Mesenchymal stem cell (in vitro differentiated cells and primary cell): ENCODE measurements at regions not wholly inside any gene's neighbourhood (a gene's known extent, or its start where the extent isn't known, plus 50 kb on each side); places are given as distances from the start of the nearest gene placed in this dataset.

Experiments used
- DNase-seq: peaks from one replicate; pipeline ENCODE4 v3.0.0-alpha.2; 2013
- H2AFZ ChIP-seq: one replicate; pipeline ENCODE4 v1.6.1; 2013; ENCODE audit warnings: low read depth, mild to moderate bottlenecking, control low read depth, inconsistent platforms, low read length, moderate library complexity
- H2AK5ac ChIP-seq: 2 replicates; pipeline ENCODE4 v1.6.1; 2013; ENCODE audit warnings: low read length, moderate library complexity, mild to moderate bottlenecking, inconsistent platforms; ENCODE audit not compliant: severe bottlenecking
- H2BK120ac ChIP-seq: one replicate; pipeline ENCODE4 v1.6.1; 2013; ENCODE audit warnings: low read depth, mild to moderate bottlenecking, inconsistent platforms, low read length, moderate library complexity
- H2BK12ac ChIP-seq, 2 experiments: one replicate each; pipeline ENCODE4 v1.6.1; 2013; ENCODE audit warnings: inconsistent platforms in 2 of 2, low read length in 2 of 2, mild to moderate bottlenecking in 2 of 2, moderate library complexity in 2 of 2, control low read depth in 1 of 2
- H2BK15ac ChIP-seq: one replicate; pipeline ENCODE4 v1.6.1; 2013; ENCODE audit warnings: mild to moderate bottlenecking, low read depth, inconsistent platforms; ENCODE audit not compliant: poor library complexity, severe bottlenecking
- H2BK5ac ChIP-seq: 2 replicates; pipeline ENCODE4 v1.6.1; 2013; ENCODE audit warnings: low read depth, mild to moderate bottlenecking, low read length, control low read depth, inconsistent platforms; ENCODE audit not compliant: poor library complexity, severe bottlenecking
- H3K14ac ChIP-seq, 2 experiments: one replicate each; pipeline ENCODE4 v1.6.1; 2013; ENCODE audit warnings: inconsistent platforms in 2 of 2, low read length in 2 of 2, control low read depth in 1 of 2, mild to moderate bottlenecking in 1 of 2, moderate library complexity in 1 of 2
- H3K18ac ChIP-seq, 2 experiments: one replicate each; pipeline ENCODE4 v1.6.1; 2013; ENCODE audit warnings: inconsistent platforms in 2 of 2, low read length in 2 of 2, control low read depth in 1 of 2, low read depth in 1 of 2, mild to moderate bottlenecking in 1 of 2
- H3K23ac ChIP-seq, 2 experiments: one replicate each; pipeline ENCODE4 v1.6.1; 2013; ENCODE audit warnings: inconsistent platforms in 2 of 2, low read length in 2 of 2, mild to moderate bottlenecking in 2 of 2, moderate library complexity in 2 of 2, control low read depth in 1 of 2
- H3K27ac ChIP-seq: 2 replicates; pipeline ENCODE4 v1.5.1; 2013; ENCODE audit warnings: mild to moderate bottlenecking, moderate library complexity, low read length, control low read depth, inconsistent platforms; ENCODE audit not compliant: poor library complexity, severe bottlenecking
- H3K27me3 ChIP-seq, 2 experiments: 2 replicates each; pipeline versions ENCODE4 v1.6.1 to v1.7.0; 2013; ENCODE audit warnings: low read length in 2 of 2, mild to moderate bottlenecking in 2 of 2, moderate library complexity in 2 of 2, control low read depth in 1 of 2, inconsistent platforms in 1 of 2; ENCODE audit not compliant: control insufficient read depth in 1 of 2, insufficient read depth in 1 of 2
- H3K36me3 ChIP-seq, 2 experiments: 2 replicates each; pipeline versions ENCODE4 v1.6.1 to v1.7.0; 2013; ENCODE audit warnings: low read length in 2 of 2, control low read depth in 1 of 2, inconsistent platforms in 1 of 2, low read depth in 1 of 2, mild to moderate bottlenecking in 1 of 2; ENCODE audit not compliant: insufficient read depth in 2 of 2, control insufficient read depth in 1 of 2
- H3K4ac ChIP-seq, 2 experiments: one replicate each; pipeline ENCODE4 v1.6.1; 2013; ENCODE audit warnings: inconsistent platforms in 2 of 2, low read length in 2 of 2, mild to moderate bottlenecking in 2 of 2, moderate library complexity in 2 of 2, control low read depth in 1 of 2, low read depth in 1 of 2
- H3K4me1 ChIP-seq: 2 replicates; pipeline ENCODE4 v1.6.1; 2013; ENCODE audit warnings: low read depth, low read length, control low read depth; ENCODE audit not compliant: control insufficient read depth, insufficient read depth
- H3K4me2 ChIP-seq: 2 replicates; pipeline ENCODE4 v1.6.1; 2013; ENCODE audit warnings: low read length, mild to moderate bottlenecking, inconsistent platforms; ENCODE audit not compliant: poor library complexity, severe bottlenecking
- H3K4me3 ChIP-seq, 2 experiments: 2 replicates each; pipeline versions ENCODE4 v1.5.1 to v1.7.0; 2013; ENCODE audit warnings: low read length in 2 of 2, mild to moderate bottlenecking in 2 of 2, control low read depth in 1 of 2, low read depth in 1 of 2; ENCODE audit not compliant: insufficient read depth in 1 of 2
- H3K79me1 ChIP-seq: replicated peaks from 2 replicates; pipeline ENCODE4 v1.6.1; 2013; ENCODE audit warnings: mild to moderate bottlenecking, control low read depth, low read length, inconsistent platforms; ENCODE audit not compliant: poor library complexity, severe bottlenecking
- H3K9ac ChIP-seq: 2 replicates; pipeline ENCODE4 v1.7.0; 2013; ENCODE audit warnings: mild to moderate bottlenecking, low read length, moderate library complexity
- H3K9me3 ChIP-seq: 2 replicates; pipeline ENCODE4 v1.7.0; 2013; ENCODE audit warnings: mild to moderate bottlenecking, low read length; ENCODE audit not compliant: control insufficient read depth
- H4K8ac ChIP-seq: one replicate; pipeline ENCODE4 v1.6.1; 2013; ENCODE audit warnings: inconsistent platforms, mild to moderate bottlenecking, low read length, moderate library complexity
- H4K91ac ChIP-seq: one replicate; pipeline ENCODE4 v1.6.1; 2013; ENCODE audit warnings: mild to moderate bottlenecking, low read length, inconsistent platforms
- WGBS: methylation state at CpG from one replicate; pipeline ENCODE4 v1.1.7; 2013; ENCODE audit warnings: mixed read lengths; 5-methylcytosine and 5-hydroxymethylcytosine counted together

GRCh38 chr4:153919667-153920066 lies 130.8 kb upstream of the SFRP2 start:
- no peaks in the 10 kb centered on the region for H3K36me3 ChIP-seq
- no peak overlapping the region for H2BK5ac ChIP-seq
- 96% methylated on average over 3 of the region's 3 CpGs for whole genome bisulfite sequencing
- H3K4ac ChIP-seq, result no peak overlapping the region
- no peak overlapping the region for H4K8ac ChIP-seq
- H3K4me1 ChIP-seq, result no peaks in the 10 kb centered on the region
- no peak for DNase-seq
- H2BK15ac ChIP-seq, result no peak overlapping the region
- no peak overlapping the region for H3K27ac ChIP-seq
- H4K91ac ChIP-seq, result no peak overlapping the region
- no peak overlapping the region for H2AFZ ChIP-seq
- H3K9ac ChIP-seq, result no peak overlapping the region
- H3K79me1 ChIP-seq, result no peaks in the 10 kb centered on the region
- no peak overlapping the region for H3K4me2 ChIP-seq
- no peak overlapping the region for H3K14ac ChIP-seq
- no peak overlapping the region for H2BK12ac ChIP-seq
- H3K27me3 ChIP-seq, result no peaks in the 10 kb centered on the region
- no peaks in the 10 kb centered on the region for H3K9me3 ChIP-seq
- no peak overlapping the region for H3K18ac ChIP-seq
- no peak overlapping the region for H2AK5ac ChIP-seq
- H3K4me3 ChIP-seq, result no peak overlapping the region
- H2BK120ac ChIP-seq, result no peak overlapping the region
- H3K23ac ChIP-seq, result no peak overlapping the region

- H3K18ac ChIP-seq, result peak overlapping the region in 1 of 2 experiments; percentile 11
- no peak overlapping the region for H4K8ac ChIP-seq
- no peak overlapping the region for H3K9ac ChIP-seq
- no peak overlapping the region for H2AFZ ChIP-seq
- H3K9me3 ChIP-seq, result no peaks in the 10 kb centered on the region
- no peaks in the 10 kb centered on the region for H3K4me1 ChIP-seq
- H2BK120ac ChIP-seq, result no peak overlapping the region
- no peak overlapping the region for H3K27ac ChIP-seq
- no peak overlapping the region for H3K14ac ChIP-seq
- H3K4me2 ChIP-seq, result no peak overlapping the region
- H2AK5ac ChIP-seq, result no peak overlapping the region
- no peak overlapping the region for H2BK15ac ChIP-seq
- H3K4me3 ChIP-seq, result no peak overlapping the region
- H3K79me1 ChIP-seq, result no peaks in the 10 kb centered on the region
- no peak overlapping the region for H3K4ac ChIP-seq
- H3K27me3 ChIP-seq, result no peaks in the 10 kb centered on the region
- no peak overlapping the region for H2BK5ac ChIP-seq
- no peak overlapping the region for H2BK12ac ChIP-seq
- H3K36me3 ChIP-seq, result no peaks in the 10 kb centered on the region
- WGBS, result 89% methylated on average over 5 of the region's 5 CpGs
- no peak overlapping the region for H4K91ac ChIP-seq
- H3K23ac ChIP-seq, result no peak overlapping the region
- no peak for DNase-seq
These were observed 127.4 kb upstream of the SFRP2 start for GRCh38 chr4:153916273-153916755.

- DNase-seq, result no peak
- no peak overlapping the region for H3K4ac ChIP-seq
- H3K14ac ChIP-seq, result no peak overlapping the region
- H4K91ac ChIP-seq, result no peak overlapping the region
- H2BK5ac ChIP-seq, result no peak overlapping the region
- no peak overlapping the region for H3K4me2 ChIP-seq
- no peak overlapping the region for H2BK120ac ChIP-seq
- H3K23ac ChIP-seq, result no peak overlapping the region
- no peak overlapping the region for H2AK5ac ChIP-seq
- no peak overlapping the region for H2BK15ac ChIP-seq
- no peaks in the 10 kb centered on the region for H3K4me1 ChIP-seq
- H3K9ac ChIP-seq, result no peak overlapping the region
- no peak overlapping the region for H3K4me3 ChIP-seq
- H3K27me3 ChIP-seq, result no peaks in the 10 kb centered on the region
- H3K27ac ChIP-seq, result no peak overlapping the region
- H3K79me1 ChIP-seq, result no peaks in the 10 kb centered on the region
- no peak overlapping the region for H3K18ac ChIP-seq
- no peak overlapping the region for H2BK12ac ChIP-seq
- H3K36me3 ChIP-seq, result no peaks in the 10 kb centered on the region
- H4K8ac ChIP-seq, result no peak overlapping the region
- no peaks in the 10 kb centered on the region for H3K9me3 ChIP-seq
- no peak overlapping the region for H2AFZ ChIP-seq
These were observed 123.4 kb upstream of the SFRP2 start for GRCh38 chr4:153912301-153912700.

GRCh38 chr4:153909672-153910071 lies 120.8 kb upstream of the SFRP2 start:
- no peak overlapping the region for H3K14ac ChIP-seq
- no peaks in the 10 kb centered on the region for H3K36me3 ChIP-seq
- no peak overlapping the region for H2BK15ac ChIP-seq
- H3K9ac ChIP-seq, result no peak overlapping the region
- no peaks in the 10 kb centered on the region for H3K9me3 ChIP-seq
- H4K8ac ChIP-seq, result no peak overlapping the region
- no CpG with 5 or more reads among the region's 1 CpG for WGBS
- H3K4me3 ChIP-seq, result no peak overlapping the region
- H3K4me2 ChIP-seq, result no peak overlapping the region
- H3K18ac ChIP-seq, result no peak overlapping the region
- no peak overlapping the region for H2BK12ac ChIP-seq
- DNase-seq, result no peak
- no peaks in the 10 kb centered on the region for H3K79me1 ChIP-seq
- no peak overlapping the region for H3K23ac ChIP-seq
- no peak overlapping the region for H2AK5ac ChIP-seq
- no peaks in the 10 kb centered on the region for H3K4me1 ChIP-seq
- no peak overlapping the region for H3K4ac ChIP-seq
- no peak overlapping the region for H3K27ac ChIP-seq
- no peak overlapping the region for H2BK5ac ChIP-seq
- no peak overlapping the region for H2BK120ac ChIP-seq
- H3K27me3 ChIP-seq, result no peaks in the 10 kb centered on the region
- H2AFZ ChIP-seq, result no peak overlapping the region
- H4K91ac ChIP-seq, result no peak overlapping the region
